ENCODE measurements at regions not wholly inside any gene's neighbourhood (a gene's known extent, or its start where the extent isn't known, plus 50 kb on each side); places are given as distances from the start of the nearest gene placed in this dataset.

GRCh38 chr12:41629611-41630010 is 441.5 kb downstream of the PDZRN4 start:
- Histone ChIP-seq H3K4me3 (ENCODE audit: control insufficient read depth in 1 of 7, extremely low read depth in 1 of 7, insufficient read depth in 4 of 7, low read depth in 2 of 7, low read length in 6 of 7) (no peak overlapping the region), H3K27ac (ENCODE audit: insufficient read depth in 1 of 2, low read depth in 1 of 2, low read length in 2 of 2, poor library complexity in 1 of 2, severe bottlenecking in 2 of 2) (no peak overlapping the region), H3K36me3 (ENCODE audit: control insufficient read depth in 4 of 4, insufficient read depth in 4 of 4, low read length in 3 of 4) (no peaks in the 10 kb centered on the region), H3K27me3 (replicated peaks in 2 of 5; ENCODE audit: control insufficient read depth in 4 of 5, insufficient read depth in 5 of 5, low read length in 4 of 5) (no peaks in the 10 kb centered on the region), H3K9me3 (ENCODE audit: control extremely low read depth in 1 of 5, control insufficient read depth in 4 of 5, insufficient read depth in 2 of 5, low read depth in 1 of 5, low read length in 4 of 5) (peaks cover 0 to 3% (median 0%) of the 10 kb centered on the region in 5 experiments), H3K4me1 (ENCODE audit: control extremely low read depth in 1 of 4, control insufficient read depth in 4 of 4, insufficient read depth in 4 of 4, low read length in 3 of 4) (no peaks in the 10 kb centered on the region)
- POLR2A ChIA-PET, result interaction anchor here (0.6 kb wide), 1 partner anchor 16 kb away, joined by 4 read pairs; no protein-coding TSS in a partner anchor
- DNase-seq, result no peak
- no CpG with 5 or more reads among the region's 1 CpG for WGBS (ENCODE audit: insufficient coverage)
- CTCF ChIA-PET, result no interaction called here

GRCh38 chr12:41627476-41627875 is 439.4 kb downstream of the PDZRN4 start:
- ChIA-PET CTCF (no interaction called here), POLR2A (no interaction called here)
- Histone ChIP-seq H3K4me1 (ENCODE audit: control extremely low read depth in 1 of 4, control insufficient read depth in 4 of 4, insufficient read depth in 4 of 4, low read length in 3 of 4) (no peaks in the 10 kb centered on the region), H3K36me3 (ENCODE audit: control insufficient read depth in 4 of 4, insufficient read depth in 4 of 4, low read length in 3 of 4) (no peaks in the 10 kb centered on the region), H3K9me3 (ENCODE audit: control extremely low read depth in 1 of 5, control insufficient read depth in 4 of 5, insufficient read depth in 2 of 5, low read depth in 1 of 5, low read length in 4 of 5) (peaks cover 0 to 3% (median 0%) of the 10 kb centered on the region in 5 experiments), H3K27me3 (replicated peaks in 2 of 5; ENCODE audit: control insufficient read depth in 4 of 5, insufficient read depth in 5 of 5, low read length in 4 of 5) (no peaks in the 10 kb centered on the region), H3K27ac (ENCODE audit: insufficient read depth in 1 of 2, low read depth in 1 of 2, low read length in 2 of 2, poor library complexity in 1 of 2, severe bottlenecking in 2 of 2) (no peak overlapping the region), H3K4me3 (ENCODE audit: control insufficient read depth in 1 of 7, extremely low read depth in 1 of 7, insufficient read depth in 4 of 7, low read depth in 2 of 7, low read length in 6 of 7) (no peak overlapping the region)
- 98% methylated on average over 4 of the region's 5 CpGs for WGBS (ENCODE audit: insufficient coverage)
- no peak for DNase-seq

GRCh38 chr12:41624571-41624970 is 436.5 kb downstream of the PDZRN4 start:
- no CpG with 5 or more reads among the region's 1 CpG for WGBS (ENCODE audit: insufficient coverage)
- POLR2A ChIA-PET, result interaction anchor here (0.7 kb wide), 1 partner anchor 397 kb away, joined by 3 read pairs; no protein-coding TSS in a partner anchor
- H3K27ac ChIP-seq (ENCODE audit: insufficient read depth in 1 of 2, low read depth in 1 of 2, low read length in 2 of 2, poor library complexity in 1 of 2, severe bottlenecking in 2 of 2), result no peak overlapping the region

More at GRCh38 chr12:41624571-41624970, 436.5 kb downstream of the PDZRN4 start:
- no peaks in the 10 kb centered on the region for H3K36me3 ChIP-seq (ENCODE audit: control insufficient read depth in 4 of 4, insufficient read depth in 4 of 4, low read length in 3 of 4)
- peaks cover 0 to 2% (median 0%) of the 10 kb centered on the region in 5 experiments for H3K9me3 ChIP-seq (ENCODE audit: control extremely low read depth in 1 of 5, control insufficient read depth in 4 of 5, insufficient read depth in 2 of 5, low read depth in 1 of 5, low read length in 4 of 5)
- no peak overlapping the region for H3K4me3 ChIP-seq (ENCODE audit: control insufficient read depth in 1 of 7, extremely low read depth in 1 of 7, insufficient read depth in 4 of 7, low read depth in 2 of 7, low read length in 6 of 7)
- CTCF ChIA-PET, result no interaction called here
- H3K4me1 ChIP-seq (ENCODE audit: control extremely low read depth in 1 of 4, control insufficient read depth in 4 of 4, insufficient read depth in 4 of 4, low read length in 3 of 4), result no peaks in the 10 kb centered on the region
- DNase-seq, result no peak
- H3K27me3 ChIP-seq (replicated peaks in 2 of 5; ENCODE audit: control insufficient read depth in 4 of 5, insufficient read depth in 5 of 5, low read length in 4 of 5), result no peaks in the 10 kb centered on the region
